GM12864 (cell line): ENCODE measurements at regions not wholly inside any gene's neighbourhood (a gene's known extent, or its start where the extent isn't known, plus 50 kb on each side); places are given as distances from the start of the nearest gene placed in this dataset.

Experiments
- DNase-seq: peaks from one replicate; pipeline ENCODE4 v3.0.0-alpha.2; 2011; ENCODE audit warnings: low read depth
- H3K4me3 ChIP-seq: 2 replicates; pipeline ENCODE4 v1.5.1; 2011; ENCODE audit warnings: mild to moderate bottlenecking, low read depth, low read length, control low read depth
- TF ChIP-seq, protein P1 (sequence below): IDR thresholded peaks from 2 replicates; pipeline ENCODE4 v1.5.1; 2011; ENCODE audit warnings: low read depth, mild to moderate bottlenecking, moderate library complexity, low read length, control low read depth, inconsistent platforms; ENCODE audit errors: missing control alignments

DNA sequence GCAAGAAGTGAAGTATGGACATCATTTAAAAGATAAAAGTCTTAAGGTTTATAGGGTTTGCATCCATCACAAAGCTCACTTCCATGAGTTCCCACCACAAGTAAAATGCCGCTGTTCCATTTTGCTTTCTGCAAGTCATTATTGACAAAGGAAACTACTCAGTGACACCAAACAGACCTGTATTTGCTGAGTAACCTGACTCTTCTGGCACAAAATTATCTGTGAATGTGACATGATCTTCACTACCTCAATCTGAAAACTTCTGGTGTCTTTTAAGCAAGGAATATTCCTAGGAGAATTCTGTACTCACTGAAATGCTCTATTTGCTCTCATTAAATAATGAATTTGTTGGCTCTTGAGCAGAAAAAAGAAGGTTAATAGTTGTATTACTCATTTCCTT is 1077.4 kb upstream of the ADGRL4 start:
- DNase-seq: no peak
- TF ChIP-seq, protein P1, sequence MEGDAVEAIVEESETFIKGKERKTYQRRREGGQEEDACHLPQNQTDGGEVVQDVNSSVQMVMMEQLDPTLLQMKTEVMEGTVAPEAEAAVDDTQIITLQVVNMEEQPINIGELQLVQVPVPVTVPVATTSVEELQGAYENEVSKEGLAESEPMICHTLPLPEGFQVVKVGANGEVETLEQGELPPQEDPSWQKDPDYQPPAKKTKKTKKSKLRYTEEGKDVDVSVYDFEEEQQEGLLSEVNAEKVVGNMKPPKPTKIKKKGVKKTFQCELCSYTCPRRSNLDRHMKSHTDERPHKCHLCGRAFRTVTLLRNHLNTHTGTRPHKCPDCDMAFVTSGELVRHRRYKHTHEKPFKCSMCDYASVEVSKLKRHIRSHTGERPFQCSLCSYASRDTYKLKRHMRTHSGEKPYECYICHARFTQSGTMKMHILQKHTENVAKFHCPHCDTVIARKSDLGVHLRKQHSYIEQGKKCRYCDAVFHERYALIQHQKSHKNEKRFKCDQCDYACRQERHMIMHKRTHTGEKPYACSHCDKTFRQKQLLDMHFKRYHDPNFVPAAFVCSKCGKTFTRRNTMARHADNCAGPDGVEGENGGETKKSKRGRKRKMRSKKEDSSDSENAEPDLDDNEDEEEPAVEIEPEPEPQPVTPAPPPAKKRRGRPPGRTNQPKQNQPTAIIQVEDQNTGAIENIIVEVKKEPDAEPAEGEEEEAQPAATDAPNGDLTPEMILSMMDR: no peak
- H3K4me3 ChIP-seq: no peak overlapping the region

DNA sequence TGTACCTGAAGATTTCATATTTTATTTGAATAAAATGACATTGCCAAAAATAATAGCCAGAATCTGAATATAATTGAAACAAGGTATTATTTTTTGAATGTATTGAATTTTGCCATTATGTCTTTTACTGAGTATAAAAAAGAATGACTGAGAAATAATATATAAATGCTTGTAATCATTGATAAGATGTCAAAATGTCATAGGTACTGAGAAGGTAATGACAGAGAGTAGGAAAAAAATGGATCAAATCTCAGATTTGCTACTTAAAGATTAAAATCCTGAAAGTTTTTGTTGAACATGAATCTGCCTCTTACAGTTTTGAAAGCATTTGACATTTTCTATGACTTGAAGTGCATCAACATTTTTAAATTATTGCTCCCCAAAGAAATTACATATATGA is 1069.9 kb upstream of the ADGRL4 start:
- TF ChIP-seq, protein P1: no peak
- no peak overlapping the region for H3K4me3 ChIP-seq
- no peak for DNase-seq

DNA sequence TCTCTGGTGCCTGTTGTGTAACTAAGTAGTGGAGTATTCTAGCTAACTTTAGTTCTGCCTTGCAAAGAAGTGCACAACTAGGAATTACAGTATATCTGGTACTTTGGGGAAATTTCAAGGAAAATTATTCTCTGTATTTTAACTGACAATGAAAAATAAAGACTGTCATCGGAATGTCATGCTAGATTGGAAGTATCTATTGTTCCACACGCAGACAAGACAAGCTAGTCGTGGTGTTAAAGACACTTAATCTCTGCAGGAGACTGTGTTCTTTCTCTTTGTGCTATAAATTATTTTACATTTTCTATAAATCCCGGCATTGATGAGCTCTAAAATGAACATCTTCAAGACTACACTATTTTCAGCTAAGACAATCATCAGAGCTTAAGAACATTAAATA is 1068.8 kb upstream of the ADGRL4 start:
- TF ChIP-seq, protein P1: no peak
- H3K4me3 ChIP-seq: no peak overlapping the region
- DNase-seq: no peak

DNA sequence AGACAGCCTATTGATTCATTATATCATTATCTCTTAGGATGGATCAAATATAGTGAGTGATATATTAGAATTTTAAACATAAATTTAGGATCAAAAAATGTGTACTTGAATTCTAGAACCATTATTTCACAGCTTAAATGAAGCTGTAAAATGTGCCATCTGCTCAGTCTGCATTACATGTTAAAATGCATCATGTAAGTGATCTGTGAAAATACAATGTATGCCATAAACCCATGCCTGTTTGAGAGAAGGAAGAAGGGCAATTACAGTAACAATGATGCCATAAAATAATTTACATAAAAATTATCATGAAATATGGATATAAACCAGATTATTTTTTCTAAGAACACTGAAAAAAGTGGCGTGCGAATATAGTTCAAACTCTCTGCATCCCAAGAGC is 1066.0 kb upstream of the ADGRL4 start:
- no peak overlapping the region for H3K4me3 ChIP-seq
- TF ChIP-seq, protein P1: no peak
- DNase-seq: no peak

DNA sequence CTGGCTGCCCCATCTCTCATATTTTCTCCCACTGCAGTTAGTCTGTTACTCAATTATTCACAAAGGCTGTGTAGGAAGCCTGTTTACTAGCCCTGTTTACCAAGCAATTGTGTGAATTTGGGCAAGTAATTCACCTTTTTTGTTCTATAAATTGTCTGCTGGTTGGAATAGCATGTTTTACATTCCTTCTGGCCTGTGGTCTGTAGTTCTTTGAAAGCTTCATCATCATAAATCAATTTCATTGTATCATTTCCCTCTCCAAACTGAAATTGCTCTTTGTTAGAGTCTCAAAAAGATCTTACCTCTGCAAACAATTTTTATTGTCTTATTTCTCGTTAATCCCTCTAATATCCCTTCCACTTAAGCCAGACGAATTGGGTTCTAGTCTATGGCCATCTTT is 1059.5 kb upstream of the ADGRL4 start:
- no peak overlapping the region for H3K4me3 ChIP-seq
- no peak for DNase-seq
- TF ChIP-seq, protein P1: no peak

DNA sequence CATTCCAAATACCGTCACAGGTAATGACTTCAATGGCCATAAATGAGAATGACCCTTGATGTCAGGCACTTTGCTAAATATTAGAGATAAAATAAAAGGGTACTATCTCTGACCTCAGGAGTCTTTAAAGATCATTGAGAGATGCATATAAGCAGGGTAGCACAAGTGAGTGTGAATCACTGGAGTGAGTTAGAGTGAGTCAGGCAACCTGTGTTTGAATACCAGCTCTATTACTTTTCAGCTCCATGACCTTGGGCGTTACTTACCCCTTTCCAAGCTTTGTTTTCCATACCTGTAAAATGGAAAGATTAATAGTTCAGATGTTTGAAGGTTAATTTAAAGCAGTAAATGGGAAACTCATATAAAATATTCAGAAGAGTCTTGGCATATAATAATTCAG is 1058.0 kb upstream of the ADGRL4 start:
- H3K4me3 ChIP-seq: no peak overlapping the region
- TF ChIP-seq, protein P1: no peak

DNA sequence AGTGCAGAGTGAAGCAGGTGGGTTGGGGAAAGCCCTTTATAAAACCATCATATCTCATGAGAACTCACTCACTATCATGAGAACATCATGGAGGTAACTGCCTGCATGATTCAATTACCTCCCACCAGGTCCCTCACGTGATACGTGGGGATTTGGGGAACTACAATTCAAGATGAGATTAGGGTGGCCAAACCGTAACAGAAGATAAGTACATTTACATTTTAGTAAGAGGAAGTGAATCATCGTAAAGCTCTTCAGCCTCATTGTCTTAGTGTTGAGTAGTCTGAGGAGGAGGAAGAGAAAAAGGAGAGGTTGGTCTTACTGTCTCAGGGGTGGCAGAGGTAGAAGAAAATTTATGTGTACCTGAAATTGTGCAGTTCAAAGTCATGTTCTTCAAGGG is 1053.4 kb upstream of the ADGRL4 start:
- no peak for DNase-seq
- H3K4me3 ChIP-seq: no peak overlapping the region
- TF ChIP-seq, protein P1: no peak

More for the DNA sequence above, 1058.0 kb upstream of the ADGRL4 start:
- no peak for DNase-seq
